IMR-90 (cell line): ENCODE measurements at regions not wholly inside any gene's neighbourhood (a gene's known extent, or its start where the extent isn't known, plus 50 kb on each side); places are given as distances from the start of the nearest gene placed in this dataset.

Experiments used
- ATAC-seq: fragments of 200-7000 bp; cut with Tn5 transposase; 2 replicates; pipeline ENCODE4 v1.9.1; 2020; ENCODE audit warnings: low read depth, mild to moderate bottlenecking, moderate library complexity
- BruUV-seq: library from RNA; stranded (reverse); fragments of 400-500 nt; replicated peaks from 2 replicates; lab custom pipeline; 2021; lab: Mats Ljungman, UMichigan
- CTCF ChIA-PET: fragments of 300-600 bp; formaldehyde crosslinking; extraction: SDS; loops from one replicate; lab custom pipeline; 2021; ENCODE audit warnings: antibody characterized with exemption; lab: Yijun Ruan, JAX
- POLR2A ChIA-PET: fragments of 300-600 bp; sonication (Branson Sonifier 250); formaldehyde crosslinking; loops from one replicate; lab custom pipeline; 2022; ENCODE audit warnings: antibody characterized with exemption; ENCODE audit not compliant: unreplicated experiment; lab: Charles Lee
- DNase-seq: peaks from one replicate; pipeline ENCODE4 v3.0.0; 2013
- H2AFZ ChIP-seq: replicated peaks from 2 replicates; pipeline ENCODE3; 2013; ENCODE audit warnings: low read length, mild to moderate bottlenecking; ENCODE audit not compliant: poor library complexity
- H2AK5ac ChIP-seq: 2 replicates; pipeline ENCODE4 v1.6.1; 2013; ENCODE audit warnings: low read depth, low read length, inconsistent platforms
- H2AK9ac ChIP-seq: replicated peaks from 2 replicates; pipeline ENCODE3; 2013; ENCODE audit warnings: mild to moderate bottlenecking, low read depth, low read length, moderate library complexity; ENCODE audit not compliant: poor library complexity
- H2BK120ac ChIP-seq: 2 replicates; pipeline ENCODE4 v1.6.1; 2013; ENCODE audit warnings: low read depth, low read length, inconsistent platforms
- H2BK15ac ChIP-seq: 3 replicates; pipeline ENCODE4 v1.6.1; 2013; ENCODE audit warnings: low read depth, low read length, inconsistent platforms
- H2BK20ac ChIP-seq: 2 replicates; pipeline ENCODE4 v1.6.1; 2013; ENCODE audit warnings: low read depth, mild to moderate bottlenecking, inconsistent platforms, low read length, moderate library complexity
- H2BK5ac ChIP-seq: 2 replicates; pipeline ENCODE4 v1.6.1; 2013; ENCODE audit warnings: mild to moderate bottlenecking, low read depth, low read length, inconsistent platforms; ENCODE audit not compliant: poor library complexity, severe bottlenecking
- H3K14ac ChIP-seq: replicated peaks from 2 replicates; pipeline ENCODE4 v1.6.1; 2013; ENCODE audit warnings: low read depth, low read length, inconsistent platforms
- H3K18ac ChIP-seq: 2 replicates; pipeline ENCODE4 v1.6.1; 2013; ENCODE audit warnings: low read depth, low read length, control low read depth
- H3K23ac ChIP-seq: 2 replicates; pipeline ENCODE4 v1.6.1; 2013; ENCODE audit warnings: low read depth, low read length, inconsistent platforms
- H3K27ac ChIP-seq: 2 replicates; pipeline ENCODE4 v1.5.1; 2013; ENCODE audit warnings: mild to moderate bottlenecking, control low read depth, low read length; ENCODE audit not compliant: insufficient read depth
- H3K27me3 ChIP-seq: 2 replicates; pipeline ENCODE4 v1.6.1; 2013; ENCODE audit warnings: low read length; ENCODE audit not compliant: control insufficient read depth, insufficient read depth
- H3K36me3 ChIP-seq: 2 replicates; pipeline ENCODE4 v1.6.1; 2013; ENCODE audit warnings: low read length, mixed read lengths; ENCODE audit not compliant: control insufficient read depth, insufficient read depth
- H3K4ac ChIP-seq: 2 replicates; pipeline ENCODE4 v1.6.1; 2013; ENCODE audit warnings: low read depth, low read length, inconsistent platforms
- H3K4me1 ChIP-seq: 2 replicates; pipeline ENCODE4 v1.6.1; 2013; ENCODE audit warnings: low read length, mixed read lengths; ENCODE audit not compliant: control insufficient read depth, insufficient read depth
- H3K4me2 ChIP-seq: 2 replicates; pipeline ENCODE4 v1.6.1; 2013; ENCODE audit warnings: low read depth, mild to moderate bottlenecking, control low read depth, low read length, moderate library complexity
- H3K4me3 ChIP-seq: 2 replicates; pipeline ENCODE4 v1.5.1; 2013; ENCODE audit warnings: low read depth, mild to moderate bottlenecking, control low read depth, low read length, moderate library complexity; ENCODE audit not compliant: insufficient read depth
- H3K56ac ChIP-seq: 2 replicates; pipeline ENCODE4 v1.6.1; 2013; ENCODE audit warnings: low read length, inconsistent platforms; ENCODE audit not compliant: insufficient read depth; ENCODE audit errors: extremely low read depth
- H3K79me1 ChIP-seq, 2 experiments: 2 replicates each; pipeline ENCODE4 v1.6.1; 2013; ENCODE audit warnings: low read length in 2 of 2, inconsistent platforms in 1 of 2, low read depth in 1 of 2
- H3K9ac ChIP-seq: 2 replicates; pipeline ENCODE4 v1.6.1; 2013; ENCODE audit warnings: low read depth, low read length, control low read depth
- H3K9me1 ChIP-seq: 2 replicates; pipeline ENCODE4 v1.6.1; 2013; ENCODE audit warnings: low read length, inconsistent platforms; ENCODE audit not compliant: insufficient read depth
- H3K9me3 ChIP-seq: 2 replicates; pipeline ENCODE4 v1.6.1; 2013; ENCODE audit warnings: low read length; ENCODE audit not compliant: control insufficient read depth, insufficient read depth
- H4K20me1 ChIP-seq: 2 replicates; pipeline ENCODE4 v1.6.1; 2013; ENCODE audit warnings: low read length, inconsistent platforms; ENCODE audit not compliant: insufficient read depth
- H4K5ac ChIP-seq: 2 replicates; pipeline ENCODE4 v1.6.1; 2013; ENCODE audit warnings: mild to moderate bottlenecking, low read depth, low read length, control low read depth
- H4K8ac ChIP-seq, 2 experiments: 2 replicates each; pipeline ENCODE4 v1.6.1; 2013; ENCODE audit warnings: low read depth in 2 of 2, low read length in 2 of 2, control low read depth in 1 of 2, inconsistent platforms in 1 of 2
- H4K91ac ChIP-seq: 2 replicates; pipeline ENCODE4 v1.6.1; 2013; ENCODE audit warnings: low read depth, low read length, inconsistent platforms; ENCODE audit not compliant: insufficient read depth
- CTCF ChIP-seq: conservative IDR thresholded peaks from 2 replicates; pipeline ENCODE4 v1.5.1; 2012; ENCODE audit warnings: mild to moderate bottlenecking, low read depth, low read length, improper control_type of control experiment
- NFE2L2 ChIP-seq: fragments of 150-350 bp; IDR thresholded peaks from 2 replicates; pipeline ENCODE4 v1.6.1; 2016; ENCODE audit warnings: low read depth, mild to moderate bottlenecking, low read length
- WGBS, 2 experiments: methylation state at CpG; one replicate each; pipeline versions ENCODE4 v1.1.5 to v1.1.7; 2013; ENCODE audit warnings: missing lambda C conversion rate in 2 of 2; ENCODE audit not compliant: insufficient read length in 1 of 2; ENCODE audit errors: extremely low coverage in 2 of 2; 5-methylcytosine and 5-hydroxymethylcytosine counted together
- dilution Hi-C: fragments of 300-500 bp; cut with HindIII; formaldehyde crosslinking; loops from one replicate; pipeline ENCODE4 v1.14.3; 2018; ENCODE audit warnings: low sequenced_read_pairs; ENCODE audit not compliant: unreplicated experiment
- in situ Hi-C: fragments of 300-500 bp; cut with MboI; formaldehyde crosslinking; loops from 3 replicates; pipeline ENCODE4 v1.14.3; 2019; ENCODE audit warnings: low sequenced_read_pairs, inconsistent platforms, mixed read lengths
- intact Hi-C: fragments of 100-400 bp; cut with micrococcal nuclease; formaldehyde crosslinking; loops from 2 replicates; pipeline ENCODE4 v1.10.0; 2022

GRCh38 chr11:39374963-39375698 is 2084.3 kb downstream of the LRRC4C start:
- TF ChIP-seq NFE2L2 (no peak), CTCF (peak; percentile 27)
- H3K9ac ChIP-seq: no peak overlapping the region
- H3K4me3 ChIP-seq: no peak overlapping the region
- H3K4me2 ChIP-seq: no peak overlapping the region
- no peak overlapping the region for H2AFZ ChIP-seq
- H2BK5ac ChIP-seq: no peak overlapping the region
- intact Hi-C loops: no loop called here
- BruUV-seq: no TSS peak
- H4K20me1 ChIP-seq: no peaks in the 10 kb centered on the region
- DNase-seq (peak; percentile 2), ATAC-seq (no peak)
- no peak overlapping the region for H2AK9ac ChIP-seq
- in situ Hi-C loops: no loop called here
- H3K27ac ChIP-seq: no peak overlapping the region
- H3K27me3 ChIP-seq: no peaks in the 10 kb centered on the region
- no peaks in the 10 kb centered on the region; the same call in 1 of the 2 replicates for H3K9me3 ChIP-seq
- H4K91ac ChIP-seq: no peak overlapping the region
- no peak overlapping the region for H2BK20ac ChIP-seq
- H3K9me1 ChIP-seq: no peaks in the 10 kb centered on the region
- H4K5ac ChIP-seq: no peak overlapping the region
- H3K18ac ChIP-seq: no peak overlapping the region
- H3K4me1 ChIP-seq: no peaks in the 10 kb centered on the region
- no peak overlapping the region for H4K8ac ChIP-seq
- H2BK15ac ChIP-seq: no peak overlapping the region
- H3K4ac ChIP-seq: no peak overlapping the region
- no peaks in the 10 kb centered on the region for H3K79me1 ChIP-seq
- no peak overlapping the region for H2BK120ac ChIP-seq
- no peak overlapping the region for H2AK5ac ChIP-seq
- H3K23ac ChIP-seq: no peak overlapping the region
- H3K56ac ChIP-seq: no peak overlapping the region
- dilution Hi-C loops: no loop called here
- no peak overlapping the region for H3K14ac ChIP-seq
- ChIA-PET POLR2A (no interaction called here), CTCF (interaction anchor here (0.6 to 1.0 kb wide), 4 partner anchors 11 to 1422 kb away, joined by 3 to 9 read pairs (median 4); no protein-coding TSS in a partner anchor)
- no CpG with 5 or more reads among the region's 8 CpGs for WGBS, 2 experiments
- no peaks in the 10 kb centered on the region for H3K36me3 ChIP-seq
